HK-2 (cell line): ENCODE measurements at regions not wholly inside any gene's neighbourhood (a gene's known extent, or its start where the extent isn't known, plus 50 kb on each side); places are given as distances from the start of the nearest gene placed in this dataset.
"Not testable (repeated sequence)": the region's sequence is repeated elsewhere in the genome, so short reads cannot be mapped to it uniquely, and the experiment has no call there.

Experiments used
- DNase-seq: peaks from one replicate; pipeline ENCODE4 v3.0.0-alpha.2; 2018; ENCODE audit not compliant: unreplicated experiment

GRCh38 chr18:42328931-42329330, 373.9 kb downstream of the PIK3C3 start:
- DNase-seq = no peak

- no peak for DNase-seq
These were observed 375.3 kb downstream of the PIK3C3 start for GRCh38 chr18:42330296-42330695.

GRCh38 chr18:42333558-42333957, 378.5 kb downstream of the PIK3C3 start:
- no peak for DNase-seq

GRCh38 chr18:42334931-42335330, 379.9 kb downstream of the PIK3C3 start:
- DNase-seq = no peak

GRCh38 chr18:42336139-42336538, 381.1 kb downstream of the PIK3C3 start:
- no peak for DNase-seq

GRCh38 chr18:42337337-42337736, 382.3 kb downstream of the PIK3C3 start:
- DNase-seq = not testable (repeated sequence)

GRCh38 chr18:42338683-42339082, 383.6 kb downstream of the PIK3C3 start:
- DNase-seq = no peak

- DNase-seq = no peak
These were observed 384.3 kb downstream of the PIK3C3 start for GRCh38 chr18:42339372-42339771.

GRCh38 chr18:42340423-42341009, 385.5 kb downstream of the PIK3C3 start:
- DNase-seq = no peak

GRCh38 chr18:42341423-42341822, 386.4 kb downstream of the PIK3C3 start:
- DNase-seq = no peak

- no peak for DNase-seq
These were observed 393.7 kb downstream of the PIK3C3 start for GRCh38 chr18:42348722-42349121.

GRCh38 chr18:42351455-42351854, 396.4 kb downstream of the PIK3C3 start:
- no peak for DNase-seq

GRCh38 chr18:42360716-42361115, 405.7 kb downstream of the PIK3C3 start:
- DNase-seq = no peak

- DNase-seq = no peak
These were observed 408.7 kb downstream of the PIK3C3 start for GRCh38 chr18:42363446-42364441.

- no peak for DNase-seq
These were observed 409.7 kb downstream of the PIK3C3 start for GRCh38 chr18:42364766-42365165.

- no peak for DNase-seq
These were observed 410.6 kb downstream of the PIK3C3 start for GRCh38 chr18:42365591-42365990.

- no peak for DNase-seq
These were observed 418.6 kb downstream of the PIK3C3 start for GRCh38 chr18:42373584-42373983.

- DNase-seq = no peak
These were observed 419.9 kb downstream of the PIK3C3 start for GRCh38 chr18:42374961-42375360.

- DNase-seq = not testable (repeated sequence)
These were observed 423.8 kb downstream of the PIK3C3 start for GRCh38 chr18:42378854-42379253.

GRCh38 chr18:42381236-42381635, 426.2 kb downstream of the PIK3C3 start:
- not testable (repeated sequence) for DNase-seq

- DNase-seq = no peak
These were observed 437.4 kb downstream of the PIK3C3 start for GRCh38 chr18:42392416-42392815.

- DNase-seq = no peak
These were observed 437.9 kb downstream of the PIK3C3 start for GRCh38 chr18:42392926-42393325.

- DNase-seq = no peak
These were observed 439.2 kb downstream of the PIK3C3 start for GRCh38 chr18:42394238-42394637.
